Naive thymus-derived CD8-positive, alpha-beta T cell (primary cell): ENCODE measurements at regions not wholly inside any gene's neighbourhood (a gene's known extent, or its start where the extent isn't known, plus 50 kb on each side); places are given as distances from the start of the nearest gene placed in this dataset.

Experiments used
- ATAC-seq, 2 donors: fragments of 150-1000 bp; cut with Tn5 transposase in 1 of 2; sonication (Bioruptor Pico), chemical (Tn5 transposase) in 1 of 2; 1 replicate in 1 of 2; 2 replicates in 1 of 2; pipeline ENCODE4 v1.10.0; 2021; ENCODE audit warnings: mild to moderate bottlenecking in 2 of 2, moderate library complexity in 2 of 2
- POLR2A ChIA-PET: fragments of 350-600 bp; sonication (Branson Sonifier 250); formaldehyde crosslinking; loops from one replicate; lab custom pipeline; 2021; ENCODE audit warnings: antibody characterized with exemption; lab: Charles Lee
- DNase-seq, 10 donors: peaks; one replicate each; pipeline versions ENCODE4 v3.0.0 to v3.0.0-alpha.2; 2020 to 2022
- H3K27ac Mint-ChIP-seq, 10 donors: one replicate each; pipeline ENCODE4 v1.8.0; 2020 to 2022; ENCODE audit warnings: mild to moderate bottlenecking in 10 of 10, mixed read lengths in 10 of 10, moderate library complexity in 4 of 10, inconsistent platforms in 1 of 10
- H3K27me3 Mint-ChIP-seq, 5 donors: one replicate each; pipeline ENCODE4 v1.8.0; 2021 to 2022; ENCODE audit warnings: mixed read lengths in 5 of 5
- H3K36me3 Mint-ChIP-seq, 3 donors: one replicate each; pipeline ENCODE4 v1.8.0; 2020 to 2022; ENCODE audit warnings: mixed read lengths in 3 of 3, mild to moderate bottlenecking in 2 of 3, inconsistent platforms in 1 of 3
- H3K4me1 Mint-ChIP-seq, 4 donors: one replicate each; pipeline ENCODE4 v1.8.0; 2021 to 2022; ENCODE audit warnings: mixed read lengths in 4 of 4
- H3K4me3 Mint-ChIP-seq, 10 donors: one replicate each; pipeline ENCODE4 v1.8.0; 2020 to 2022; ENCODE audit warnings: mild to moderate bottlenecking in 10 of 10, mixed read lengths in 10 of 10, moderate library complexity in 6 of 10, inconsistent platforms in 1 of 10
- H3K9me3 Mint-ChIP-seq, 9 donors: one replicate each; pipeline ENCODE4 v1.8.0; 2020 to 2022; ENCODE audit warnings: mixed read lengths in 9 of 9, mild to moderate bottlenecking in 3 of 9, inconsistent platforms in 1 of 9, moderate library complexity in 1 of 9

DNA sequence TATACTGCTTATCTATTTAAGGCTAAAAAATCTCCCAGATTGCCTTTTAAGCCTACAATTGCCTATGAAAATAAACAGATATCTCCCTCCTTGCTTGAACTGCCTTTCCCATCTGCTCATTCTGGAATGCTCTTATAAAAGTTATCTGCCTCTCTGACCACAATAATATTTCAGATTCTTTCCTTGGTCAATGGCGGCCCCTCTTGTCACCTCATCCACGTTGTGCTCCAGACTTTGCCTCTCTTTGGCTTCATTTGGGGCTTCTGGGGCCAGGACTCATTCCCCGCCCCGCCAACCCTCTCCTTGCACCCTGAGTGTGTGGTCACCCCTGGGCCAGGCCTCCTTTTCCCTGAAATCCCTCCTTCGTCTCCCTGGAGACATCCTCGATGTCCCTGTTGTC is 110.0 kb upstream of the RPS23 start:
- POLR2A ChIA-PET: no interaction called here
- H3K4me3 Mint-ChIP-seq: no peak overlapping the region
- H3K27me3 Mint-ChIP-seq: peaks cover 0 to 10% (median 6%) of the 10 kb centered on the region in 5 donors
- DNase-seq: no peak
- H3K27ac Mint-ChIP-seq: no peak overlapping the region
- H3K9me3 Mint-ChIP-seq: no peaks in the 10 kb centered on the region
- H3K4me1 Mint-ChIP-seq: peaks cover 0 to 2% (median under 1%) of the 10 kb centered on the region in 4 donors
- H3K36me3 Mint-ChIP-seq: no peaks in the 10 kb centered on the region
- ATAC-seq: no peak

DNA sequence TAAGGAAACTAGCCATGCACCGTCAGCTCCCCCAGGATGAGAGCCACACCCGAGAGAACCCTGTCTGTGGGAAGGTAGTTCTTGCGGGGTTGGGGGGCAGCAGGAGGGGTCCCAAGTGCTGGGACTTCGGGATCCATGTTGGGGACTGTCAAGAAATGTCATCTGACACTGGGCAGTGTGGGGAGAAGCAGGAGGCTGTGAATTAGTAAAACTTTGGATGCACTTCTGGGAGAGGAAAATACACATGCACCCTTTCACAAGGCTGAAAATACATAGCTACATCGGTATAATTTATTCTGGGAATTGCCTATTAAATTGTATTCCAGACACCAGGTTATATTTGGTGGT is 109.6 kb upstream of the RPS23 start:
- Mint-ChIP-seq H3K9me3 (no peaks in the 10 kb centered on the region), H3K4me3 (no peak overlapping the region), H3K4me1 (peaks cover 0 to 2% (median under 1%) of the 10 kb centered on the region in 4 donors), H3K27ac (no peak overlapping the region), H3K27me3 (peaks cover 0 to 10% (median 6%) of the 10 kb centered on the region in 5 donors), H3K36me3 (no peaks in the 10 kb centered on the region)
- POLR2A ChIA-PET: no interaction called here
- ATAC-seq (no peak), DNase-seq (no peak)

DNA sequence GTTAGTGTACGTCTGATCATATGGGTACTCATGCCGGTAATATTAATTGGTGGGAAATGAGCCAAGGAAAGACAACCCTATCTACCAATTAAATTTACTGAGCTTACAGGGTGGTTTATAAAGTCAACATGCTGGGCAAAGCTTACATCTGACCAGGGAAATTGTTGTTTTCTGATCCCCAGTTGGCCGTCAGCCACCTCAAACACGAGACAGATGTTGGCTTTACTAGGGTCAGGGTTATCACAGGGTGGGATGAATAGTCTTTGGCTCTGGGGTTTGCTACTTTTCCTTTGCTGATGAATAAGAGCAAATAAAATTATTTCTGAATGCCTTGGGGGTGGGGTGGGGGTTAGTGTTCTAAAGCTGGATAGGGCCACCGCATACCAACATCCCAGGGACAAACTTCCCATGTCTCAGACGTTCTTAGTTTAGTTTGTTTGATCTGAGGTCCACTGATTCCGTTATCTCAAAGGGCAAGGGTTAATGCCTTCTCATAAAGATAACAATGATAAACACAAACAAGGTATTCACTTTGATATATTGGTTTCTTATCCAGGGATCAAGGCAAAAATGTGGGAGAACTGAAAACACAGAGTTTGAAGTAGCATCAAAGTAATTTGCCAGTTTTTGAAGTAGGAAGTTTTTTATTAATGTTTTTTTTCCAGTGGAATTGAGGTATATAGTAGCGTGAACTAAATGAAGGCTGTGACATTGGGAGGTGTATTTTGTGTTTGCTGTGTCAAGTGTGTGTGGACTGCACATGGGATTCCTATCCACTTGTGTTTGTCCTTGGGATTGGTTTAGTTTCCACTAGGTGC is 109.1 kb upstream of the RPS23 start:
- Mint-ChIP-seq H3K27me3 (peaks cover 0 to 8% (median 6%) of the 10 kb centered on the region in 5 donors), H3K9me3 (no peaks in the 10 kb centered on the region), H3K4me1 (peaks cover 0 to 2% (median under 1%) of the 10 kb centered on the region in 4 donors), H3K36me3 (no peaks in the 10 kb centered on the region), H3K4me3 (no peak overlapping the region), H3K27ac (no peak overlapping the region)
- DNase-seq (no peak), ATAC-seq (no peak)
- POLR2A ChIA-PET: no interaction called here

DNA sequence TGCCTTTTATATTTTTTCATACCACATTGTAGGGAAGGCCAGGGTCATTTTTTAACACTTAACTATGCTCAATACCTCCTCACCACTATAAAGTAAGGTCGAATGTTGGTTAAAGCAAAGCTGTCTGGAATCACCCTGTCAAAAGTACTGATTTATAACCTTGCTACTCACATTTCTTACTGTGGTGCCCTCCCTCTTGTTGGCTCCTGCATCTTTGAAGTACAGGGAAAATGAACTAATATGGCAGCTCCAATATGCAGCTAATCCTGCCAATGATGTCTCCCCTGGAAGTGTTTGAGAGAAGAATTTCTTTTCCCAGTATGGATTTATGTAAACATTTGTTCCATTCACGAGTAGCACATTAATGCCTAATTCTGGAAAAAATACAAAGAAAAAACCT is 108.4 kb upstream of the RPS23 start:
- POLR2A ChIA-PET: no interaction called here
- ATAC-seq (no peak), DNase-seq (no peak)
- Mint-ChIP-seq H3K36me3 (no peaks in the 10 kb centered on the region), H3K4me3 (no peak overlapping the region), H3K9me3 (no peaks in the 10 kb centered on the region), H3K27ac (no peak overlapping the region), H3K27me3 (peaks cover 0 to 6% (median 4%) of the 10 kb centered on the region in 5 donors), H3K4me1 (peaks cover 0 to 2% (median under 1%) of the 10 kb centered on the region in 4 donors)

DNA sequence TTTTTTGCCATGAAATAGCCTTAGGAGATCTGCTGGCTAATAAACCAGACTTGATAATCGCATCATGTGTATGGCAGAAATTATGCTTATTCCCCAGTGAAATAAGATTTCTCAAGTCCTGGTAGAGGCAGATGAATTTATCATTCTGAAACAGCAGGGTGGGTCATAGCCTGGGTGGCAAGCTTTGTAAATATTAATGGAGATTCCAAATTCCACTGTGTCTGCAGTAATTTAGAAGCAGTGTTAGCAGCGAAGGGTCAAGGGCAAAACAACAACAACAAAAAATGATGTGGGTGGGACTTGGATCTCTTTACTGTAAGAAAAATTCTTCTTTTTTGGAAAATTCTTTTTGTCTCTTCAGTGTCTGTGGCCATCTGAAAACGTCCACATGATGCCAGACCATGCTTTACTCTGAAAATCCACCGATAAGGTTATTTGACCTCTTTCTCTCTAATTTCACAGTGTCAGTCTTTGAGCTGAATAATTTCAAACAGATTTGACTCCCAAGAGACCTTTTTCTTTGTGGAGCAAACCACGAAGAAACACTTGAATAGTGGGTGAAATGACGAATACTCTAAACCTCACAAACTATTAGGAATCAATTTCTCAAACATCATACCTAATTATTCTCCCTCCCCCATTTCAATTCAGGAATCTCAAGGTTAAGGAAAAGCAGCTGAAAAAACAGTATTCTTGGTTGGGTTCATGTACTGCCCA is 106.0 kb upstream of the RPS23 start:
- Mint-ChIP-seq H3K4me1 (peaks cover 0 to 2% (median under 1%) of the 10 kb centered on the region in 4 donors), H3K9me3 (no peaks in the 10 kb centered on the region), H3K27me3 (peaks cover 0 to 4% (median 2%) of the 10 kb centered on the region in 5 donors), H3K27ac (no peak overlapping the region), H3K4me3 (no peak overlapping the region), H3K36me3 (no peaks in the 10 kb centered on the region)
- DNase-seq: no peak
- ATAC-seq: no peak
- POLR2A ChIA-PET: no interaction called here

DNA sequence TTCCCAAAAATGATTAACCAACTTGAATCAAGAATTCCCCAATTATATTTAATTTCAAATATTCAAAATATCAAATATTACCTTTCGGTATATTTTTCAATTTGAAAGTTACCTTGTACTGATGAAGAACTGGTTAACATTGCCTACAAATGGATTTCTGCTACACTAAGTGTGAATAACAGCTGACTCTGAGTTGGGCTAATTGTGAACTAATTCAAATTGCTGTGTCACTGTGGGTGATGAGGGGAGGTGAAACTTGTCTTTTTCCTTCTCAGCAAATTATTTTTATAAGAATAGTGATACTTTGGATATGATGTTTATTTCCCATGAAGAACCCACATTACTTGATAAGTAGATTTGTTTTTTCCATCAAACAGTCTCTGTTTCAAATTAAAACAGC is 103.4 kb upstream of the RPS23 start:
- POLR2A ChIA-PET: no interaction called here
- ATAC-seq (no peak), DNase-seq (no peak)
- no peak overlapping the region for H3K4me3 Mint-ChIP-seq
- no peaks in the 10 kb centered on the region for H3K9me3 Mint-ChIP-seq
- H3K36me3 Mint-ChIP-seq: no peaks in the 10 kb centered on the region
- no peaks in the 10 kb centered on the region for H3K4me1 Mint-ChIP-seq
- no peak overlapping the region for H3K27ac Mint-ChIP-seq
- peaks cover 0 to 3% (median 0%) of the 10 kb centered on the region in 5 donors for H3K27me3 Mint-ChIP-seq

DNA sequence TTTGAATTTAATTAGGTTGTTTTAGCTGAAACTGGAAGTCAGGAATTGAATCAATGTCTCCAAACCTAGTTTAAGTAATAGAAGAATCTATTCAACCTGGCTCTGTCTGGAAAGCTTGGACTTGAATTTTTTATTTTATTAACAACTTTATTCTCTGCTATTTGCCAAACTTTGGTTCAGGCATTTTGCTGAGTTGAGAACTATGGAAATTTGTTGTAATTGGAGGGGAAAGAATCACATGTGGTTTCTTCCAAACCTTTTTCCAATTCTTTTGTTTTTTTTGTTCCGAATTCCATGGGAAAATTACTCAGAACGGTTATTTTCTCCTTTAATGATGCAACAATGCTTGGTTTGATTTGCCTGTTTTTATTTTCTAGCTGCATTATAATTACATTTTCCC is 98.2 kb upstream of the RPS23 start:
- peaks cover 0 to 5% (median 0%) of the 10 kb centered on the region in 3 donors for H3K36me3 Mint-ChIP-seq
- peaks cover 0 to 2% (median 0%) of the 10 kb centered on the region in 4 donors for H3K4me1 Mint-ChIP-seq
- DNase-seq (no peak), ATAC-seq (no peak)
- POLR2A ChIA-PET: no interaction called here
- peaks cover 0 to 5% (median 2%) of the 10 kb centered on the region in 5 donors for H3K27me3 Mint-ChIP-seq
- no peak overlapping the region for H3K27ac Mint-ChIP-seq
- H3K4me3 Mint-ChIP-seq: no peak overlapping the region
- H3K9me3 Mint-ChIP-seq: peaks cover 0 to 4% (median 0%) of the 10 kb centered on the region in 9 donors

DNA sequence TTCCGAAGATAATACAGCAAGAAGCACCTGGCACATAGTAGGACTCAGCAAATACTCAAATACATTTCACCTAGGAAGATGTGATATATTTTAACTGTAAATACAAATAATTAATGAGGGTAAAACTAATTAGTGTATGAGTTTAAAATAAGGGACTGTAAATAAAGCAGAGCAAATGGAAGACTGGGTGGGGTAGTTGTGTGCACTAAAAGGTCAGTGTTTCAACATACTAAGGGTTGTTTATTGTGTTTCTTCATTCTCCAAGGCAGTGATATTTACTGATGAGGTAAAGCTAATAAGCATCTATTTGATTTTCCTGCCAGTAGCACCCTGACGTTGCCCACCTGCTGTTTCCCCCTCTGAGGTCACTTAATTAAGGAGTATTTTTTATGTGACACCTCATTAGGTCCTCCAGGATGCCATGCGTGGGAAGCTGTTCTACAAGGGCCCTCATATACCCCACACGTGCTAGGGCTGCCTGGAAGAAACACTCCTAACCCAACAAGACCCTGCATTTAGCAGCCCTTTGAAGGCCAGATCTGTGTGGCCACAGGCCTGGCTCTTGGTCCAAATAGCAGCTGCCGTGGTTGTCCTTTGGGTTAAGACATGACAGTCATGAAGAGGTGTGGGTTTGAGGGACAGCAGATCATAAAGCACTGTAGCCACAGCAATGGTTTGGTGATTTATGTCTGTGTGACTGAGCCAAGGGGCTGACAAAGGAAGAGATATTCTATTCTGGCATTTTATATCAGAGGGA is 97.5 kb upstream of the RPS23 start:
- POLR2A ChIA-PET: no interaction called here
- ATAC-seq (no peak), DNase-seq (no peak)
- Mint-ChIP-seq H3K4me1 (peaks cover 0 to 2% (median 0%) of the 10 kb centered on the region in 4 donors), H3K4me3 (no peak overlapping the region), H3K9me3 (peaks cover 0 to 4% (median 0%) of the 10 kb centered on the region in 9 donors), H3K27ac (peak overlapping the region in 1 of 10 donors; percentile 17), H3K36me3 (peaks cover 0 to 5% (median 0%) of the 10 kb centered on the region in 3 donors), H3K27me3 (peaks cover 0 to 5% (median 2%) of the 10 kb centered on the region in 5 donors)

DNA sequence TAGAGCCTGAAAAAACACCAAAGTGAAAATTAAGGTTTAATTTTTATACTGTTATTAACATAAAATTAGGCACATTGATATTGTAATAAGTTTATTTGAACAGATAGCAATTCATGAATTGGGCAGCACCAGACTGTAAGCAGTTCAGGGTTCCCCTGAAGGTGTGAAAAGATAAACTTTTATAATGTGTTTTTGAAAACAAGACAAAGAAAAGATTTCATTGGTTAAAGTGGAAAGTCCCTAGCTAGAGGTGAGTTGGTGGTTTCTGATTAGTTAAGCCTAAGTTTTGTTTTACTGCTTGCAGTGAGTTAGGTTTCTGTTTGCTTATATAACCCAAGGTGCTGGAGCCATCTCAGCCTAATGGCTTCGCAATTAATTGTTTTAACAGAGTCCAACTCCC is 96.5 kb upstream of the RPS23 start:
- no peak overlapping the region for H3K27ac Mint-ChIP-seq
- ATAC-seq (no peak), DNase-seq (no peak)
- POLR2A ChIA-PET: no interaction called here
- peaks cover 0 to 5% (median 2%) of the 10 kb centered on the region in 5 donors for H3K27me3 Mint-ChIP-seq
- peaks cover 0 to 4% (median 0%) of the 10 kb centered on the region in 9 donors for H3K9me3 Mint-ChIP-seq
- peaks cover 0 to 2% (median 0%) of the 10 kb centered on the region in 4 donors for H3K4me1 Mint-ChIP-seq
- peaks cover 0 to 5% (median 0%) of the 10 kb centered on the region in 3 donors for H3K36me3 Mint-ChIP-seq
- no peak overlapping the region for H3K4me3 Mint-ChIP-seq

DNA sequence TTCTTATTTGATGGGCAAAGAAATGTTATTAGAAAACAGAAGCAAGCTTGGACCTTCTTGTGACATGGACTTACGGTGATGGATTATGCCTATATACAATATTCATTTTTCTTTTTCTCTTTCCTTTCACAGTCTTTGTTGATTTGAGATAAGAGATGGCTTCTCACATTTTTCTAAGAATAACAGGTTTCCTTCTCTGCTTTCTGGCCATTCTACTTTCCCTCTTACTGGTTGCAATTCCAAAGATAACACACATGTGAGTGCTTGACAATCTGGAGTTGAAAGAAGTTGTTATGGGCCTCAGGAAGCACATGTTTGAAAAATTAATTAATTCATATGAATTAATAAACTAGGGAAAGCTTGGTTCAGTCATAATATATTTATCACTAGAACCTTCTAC is 89.8 kb upstream of the RPS23 start:
- Mint-ChIP-seq H3K27ac (no peak overlapping the region), H3K4me3 (no peak overlapping the region), H3K4me1 (no peaks in the 10 kb centered on the region), H3K36me3 (no peaks in the 10 kb centered on the region), H3K27me3 (peaks cover 0 to 12% (median 5%) of the 10 kb centered on the region in 5 donors), H3K9me3 (peaks cover 0 to 2% (median 0%) of the 10 kb centered on the region in 9 donors)
- ATAC-seq (no peak), DNase-seq (no peak)
- POLR2A ChIA-PET: no interaction called here

DNA sequence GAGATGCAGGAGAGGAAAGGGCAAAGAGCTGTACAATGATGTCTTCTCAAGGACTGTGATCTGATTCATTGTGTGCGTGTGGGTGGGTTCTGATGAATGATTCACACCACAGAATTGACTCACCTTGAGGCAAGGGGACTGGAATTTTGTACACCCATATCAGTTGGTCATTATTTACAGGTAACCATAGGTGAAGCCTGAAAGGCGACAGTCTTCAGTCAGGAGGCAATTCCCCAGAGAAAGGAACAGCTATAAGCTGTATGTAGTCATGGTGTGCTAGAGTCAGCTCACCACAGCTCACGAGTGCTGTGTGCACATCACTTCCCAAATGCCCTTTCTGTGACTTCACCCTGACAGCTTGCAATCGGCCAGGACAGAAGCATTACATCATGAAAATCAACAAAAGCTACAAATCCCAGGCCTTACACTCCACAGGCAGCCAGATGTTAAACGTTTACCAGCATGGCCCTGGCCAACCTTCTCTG is 87.6 kb upstream of the RPS23 start:
- H3K9me3 Mint-ChIP-seq: peaks cover 0 to 2% (median 0%) of the 10 kb centered on the region in 9 donors
- H3K36me3 Mint-ChIP-seq: no peaks in the 10 kb centered on the region

DNA sequence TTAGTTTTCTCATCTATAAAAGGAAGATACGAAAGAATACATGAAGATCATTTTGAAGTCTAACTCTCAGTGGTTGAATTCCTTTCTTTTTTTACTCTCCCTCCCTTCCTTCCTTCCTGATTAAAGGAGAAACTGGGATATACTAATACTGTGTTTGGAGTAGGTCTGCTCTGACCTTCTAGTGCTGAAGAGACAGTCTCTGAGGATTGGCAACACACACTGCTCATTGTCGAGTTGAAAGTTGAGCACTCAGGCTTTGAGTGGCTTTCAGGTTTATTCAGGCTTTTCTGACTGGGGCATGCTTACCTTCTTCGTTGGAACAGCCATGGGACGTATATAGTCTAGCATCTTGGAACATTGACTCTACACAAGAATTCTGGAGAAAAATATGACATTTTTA is 86.9 kb upstream of the RPS23 start:
- H3K4me1 Mint-ChIP-seq: peaks cover 0 to 3% (median 0%) of the 10 kb centered on the region in 4 donors
- DNase-seq (no peak), ATAC-seq (no peak)
- POLR2A ChIA-PET: no interaction called here
- peaks cover 0 to 2% (median 0%) of the 10 kb centered on the region in 9 donors for H3K9me3 Mint-ChIP-seq
- peaks cover 0 to 12% (median 8%) of the 10 kb centered on the region in 5 donors for H3K27me3 Mint-ChIP-seq
- no peak overlapping the region for H3K27ac Mint-ChIP-seq
- no peaks in the 10 kb centered on the region for H3K36me3 Mint-ChIP-seq
- no peak overlapping the region for H3K4me3 Mint-ChIP-seq

More for the DNA sequence above, 87.6 kb upstream of the RPS23 start:
- no peak overlapping the region for H3K4me3 Mint-ChIP-seq
- H3K27me3 Mint-ChIP-seq: peaks cover 0 to 12% (median 8%) of the 10 kb centered on the region in 5 donors
- DNase-seq (no peak), ATAC-seq (no peak)
- H3K4me1 Mint-ChIP-seq: no peaks in the 10 kb centered on the region
- no peak overlapping the region for H3K27ac Mint-ChIP-seq
- POLR2A ChIA-PET: no interaction called here
